Endothelial cell of umbilical vein (primary cell): ENCODE measurements at regions not wholly inside any gene's neighbourhood (a gene's known extent, or its start where the extent isn't known, plus 50 kb on each side); places are given as distances from the start of the nearest gene placed in this dataset.

ENCODE experiments used
- EZH2 ChIP-seq: IDR thresholded peaks from 2 replicates; pipeline ENCODE4 v1.6.1; 2012; ENCODE audit warnings: borderline replicate concordance, low read depth, mild to moderate bottlenecking, moderate library complexity, low read length, inconsistent platforms; ENCODE audit not compliant: severe bottlenecking
- JUN ChIP-seq: IDR thresholded peaks from 2 replicates; pipeline ENCODE4 v1.6.1; 2011; ENCODE audit warnings: borderline replicate concordance, low read depth; ENCODE audit not compliant: insufficient read length, insufficient read depth
- MYC ChIP-seq: IDR thresholded peaks from one replicate; pipeline ENCODE4 v1.6.1; 2011; ENCODE audit warnings: mild to moderate bottlenecking, low read depth, low read length
- POLR2A ChIP-seq: IDR thresholded peaks from 2 replicates; pipeline ENCODE4 v1.6.1; 2012; ENCODE audit warnings: low read depth, mild to moderate bottlenecking, control low read depth, low read length
- POLR2AphosphoS5 ChIP-seq: IDR thresholded peaks from 2 replicates; pipeline ENCODE4 v1.6.1; 2012; ENCODE audit warnings: low read depth, mild to moderate bottlenecking, control low read depth, low read length, moderate library complexity; ENCODE audit not compliant: insufficient read depth
- TF ChIP-seq, protein P1 (sequence below), 2 donors: IDR thresholded peaks; 1 replicate in 1 of 2; 2 replicates in 1 of 2; pipeline ENCODE4 v1.5.1; 2011; ENCODE audit warnings: low read length in 2 of 2, mild to moderate bottlenecking in 2 of 2, moderate library complexity in 2 of 2, control low read depth in 1 of 2, inconsistent platforms in 1 of 2, low read depth in 1 of 2; ENCODE audit not compliant: insufficient read depth in 1 of 2; ENCODE audit errors: extremely low read depth in 1 of 2

DNA sequence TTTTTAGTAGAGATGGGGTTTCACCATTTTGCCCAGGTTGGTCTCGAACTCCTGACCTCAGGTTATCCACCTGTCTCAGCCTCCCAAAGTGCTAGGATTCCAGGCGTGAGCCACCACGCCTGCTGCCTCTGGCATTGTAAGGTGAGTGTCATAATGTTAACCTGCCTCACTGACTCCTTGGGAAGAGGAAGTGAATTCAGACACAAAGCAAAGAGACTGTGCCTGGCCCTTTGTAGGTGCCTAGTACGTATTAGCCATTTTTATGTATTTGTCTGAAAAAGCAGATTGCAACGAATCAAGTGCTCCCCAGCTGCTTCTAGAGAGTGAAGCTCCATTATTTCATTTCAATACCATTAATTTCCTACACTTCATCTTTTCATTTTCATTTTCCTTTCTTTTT lies 260.5 kb downstream of the SAMD5 start:
- TF ChIP-seq MYC, result no peak
- TF ChIP-seq, protein P1, sequence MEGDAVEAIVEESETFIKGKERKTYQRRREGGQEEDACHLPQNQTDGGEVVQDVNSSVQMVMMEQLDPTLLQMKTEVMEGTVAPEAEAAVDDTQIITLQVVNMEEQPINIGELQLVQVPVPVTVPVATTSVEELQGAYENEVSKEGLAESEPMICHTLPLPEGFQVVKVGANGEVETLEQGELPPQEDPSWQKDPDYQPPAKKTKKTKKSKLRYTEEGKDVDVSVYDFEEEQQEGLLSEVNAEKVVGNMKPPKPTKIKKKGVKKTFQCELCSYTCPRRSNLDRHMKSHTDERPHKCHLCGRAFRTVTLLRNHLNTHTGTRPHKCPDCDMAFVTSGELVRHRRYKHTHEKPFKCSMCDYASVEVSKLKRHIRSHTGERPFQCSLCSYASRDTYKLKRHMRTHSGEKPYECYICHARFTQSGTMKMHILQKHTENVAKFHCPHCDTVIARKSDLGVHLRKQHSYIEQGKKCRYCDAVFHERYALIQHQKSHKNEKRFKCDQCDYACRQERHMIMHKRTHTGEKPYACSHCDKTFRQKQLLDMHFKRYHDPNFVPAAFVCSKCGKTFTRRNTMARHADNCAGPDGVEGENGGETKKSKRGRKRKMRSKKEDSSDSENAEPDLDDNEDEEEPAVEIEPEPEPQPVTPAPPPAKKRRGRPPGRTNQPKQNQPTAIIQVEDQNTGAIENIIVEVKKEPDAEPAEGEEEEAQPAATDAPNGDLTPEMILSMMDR (IDR thresholded peaks at IDR 0.05; ENCODE audit: extremely low read depth in 1 of 2, insufficient read depth in 1 of 2, low read depth in 1 of 2, low read length in 2 of 2), result no peak
- TF ChIP-seq POLR2A, result no peak
- TF ChIP-seq JUN, result no peak
- TF ChIP-seq EZH2, result no peak
- TF ChIP-seq POLR2AphosphoS5, result no peak
